NCI-H510A (cell line): ENCODE measurements at regions not wholly inside any gene's neighbourhood (a gene's known extent, or its start where the extent isn't known, plus 50 kb on each side); places are given as distances from the start of the nearest gene placed in this dataset.

Experiments
- DNase-seq: peaks from one replicate; lab custom pipeline; 2025; lab: John Stamatoyannopoulos, UW

DNA sequence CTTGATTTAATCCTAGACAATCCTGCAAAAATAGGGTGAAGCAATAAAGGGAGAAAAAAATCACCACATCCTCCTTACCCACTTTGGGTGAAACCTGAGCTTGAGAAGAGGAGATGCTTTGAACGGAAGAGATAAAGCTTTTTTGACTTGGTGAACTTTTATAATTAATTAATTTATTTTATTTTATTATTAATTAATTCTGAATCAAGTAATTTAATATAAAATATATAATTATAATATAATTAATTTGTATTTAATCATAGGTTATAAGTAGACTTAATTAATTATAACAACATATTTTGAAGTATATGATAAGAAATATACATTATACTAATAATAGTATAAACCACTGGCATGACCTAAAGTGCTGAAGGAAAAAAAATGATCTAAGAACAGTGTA, 2164.8 kb downstream of the LRRC4C start:
- no peak for DNase-seq

DNA sequence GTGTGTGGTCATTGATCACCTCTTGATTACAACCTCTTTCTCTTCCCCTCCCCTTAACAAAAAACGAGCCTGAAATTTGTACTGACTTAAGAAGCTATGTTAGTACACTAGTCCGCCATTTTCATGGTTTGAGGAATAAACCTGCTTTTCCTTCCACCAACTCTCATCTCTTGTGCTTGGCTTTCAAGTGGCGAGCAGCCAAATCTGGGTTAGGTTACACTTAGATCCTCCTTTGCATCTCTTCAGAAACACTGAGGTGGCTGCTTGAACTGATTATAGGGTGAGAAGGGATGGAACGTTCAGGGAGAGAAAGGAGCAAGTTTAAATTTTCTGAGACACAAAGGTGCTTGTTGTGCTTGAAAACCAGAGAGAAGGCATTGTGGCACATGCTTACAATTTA, 2171.4 kb downstream of the LRRC4C start:
- no peak for DNase-seq

DNA sequence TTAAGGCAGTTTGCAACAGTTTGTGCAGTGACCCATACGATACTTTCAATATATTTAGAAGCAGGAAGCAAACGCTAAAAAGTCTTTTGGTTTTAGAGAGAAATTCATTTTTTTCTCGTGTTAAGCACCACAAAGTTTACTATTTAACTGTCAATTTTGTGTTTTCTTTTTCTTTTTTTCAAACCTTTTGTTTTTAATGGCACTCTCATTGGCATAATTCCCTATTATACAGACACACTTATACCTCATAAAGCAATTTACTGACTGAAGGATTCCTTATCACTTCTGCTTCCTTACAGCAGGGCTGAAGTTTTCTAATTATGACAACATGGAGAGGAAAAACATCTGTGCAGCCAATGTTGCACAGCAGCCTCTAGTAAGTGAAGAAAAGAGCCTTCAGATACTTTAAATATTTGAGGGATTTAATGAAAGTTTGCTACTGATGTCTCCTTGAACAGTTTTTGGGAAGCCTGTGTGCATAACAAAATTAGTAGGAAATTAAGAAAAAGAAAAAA, 2191.2 kb downstream of the LRRC4C start:
- no peak for DNase-seq

DNA sequence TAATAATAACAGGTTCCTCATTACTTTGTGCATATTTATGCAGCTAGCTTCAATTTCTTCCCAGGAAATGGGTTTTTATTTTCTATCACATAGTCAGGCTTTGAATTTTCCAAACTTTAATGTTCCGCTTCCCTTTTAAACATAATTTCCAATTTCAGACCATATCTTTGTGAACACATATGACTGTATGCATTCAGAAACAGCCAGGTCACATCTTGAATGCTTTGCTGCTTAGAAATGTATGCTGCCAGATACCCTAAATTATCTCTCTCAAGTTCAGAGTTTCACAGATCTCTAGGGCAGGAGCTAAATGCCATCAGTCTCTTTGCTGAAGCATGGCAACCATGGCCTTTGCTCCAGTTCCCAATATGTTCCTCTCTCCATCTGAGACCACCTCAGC, 2203.8 kb downstream of the LRRC4C start:
- no peak for DNase-seq

DNA sequence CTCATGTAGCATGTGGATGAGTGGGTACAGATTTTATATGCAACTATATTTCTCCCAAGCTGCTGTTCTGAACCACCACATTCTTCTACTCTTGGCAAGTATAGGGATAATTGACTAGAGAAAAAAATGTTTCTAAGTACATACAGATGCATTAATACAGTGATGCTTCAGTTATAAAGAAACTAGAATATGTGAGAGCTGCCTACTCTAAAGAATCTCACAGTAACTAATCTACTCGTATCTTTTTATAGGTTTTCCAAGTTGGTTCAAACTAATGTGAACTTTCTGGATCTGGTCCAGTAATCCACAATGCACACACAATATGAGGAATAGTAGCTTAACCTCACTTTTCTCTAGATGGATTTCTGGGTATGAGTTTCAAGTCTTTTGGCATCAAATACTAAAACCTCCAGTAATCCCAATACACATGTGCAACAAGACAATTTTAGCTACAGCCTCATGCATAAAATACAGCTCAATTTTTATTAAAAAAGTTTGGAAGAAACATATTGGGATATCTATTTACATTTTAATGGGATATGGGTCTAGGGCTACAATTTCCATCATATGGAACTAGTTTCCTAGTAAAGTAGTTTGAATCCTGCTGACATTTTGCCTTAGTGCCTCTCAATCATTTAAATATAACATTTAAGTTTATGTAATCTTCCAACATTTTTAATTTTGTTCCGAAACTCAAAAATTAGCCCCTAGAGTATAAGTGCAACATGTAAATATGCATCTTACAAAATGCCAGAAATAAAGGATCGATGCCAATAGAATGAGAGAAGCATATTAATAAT, 2209.7 kb downstream of the LRRC4C start:
- no peak for DNase-seq

DNA sequence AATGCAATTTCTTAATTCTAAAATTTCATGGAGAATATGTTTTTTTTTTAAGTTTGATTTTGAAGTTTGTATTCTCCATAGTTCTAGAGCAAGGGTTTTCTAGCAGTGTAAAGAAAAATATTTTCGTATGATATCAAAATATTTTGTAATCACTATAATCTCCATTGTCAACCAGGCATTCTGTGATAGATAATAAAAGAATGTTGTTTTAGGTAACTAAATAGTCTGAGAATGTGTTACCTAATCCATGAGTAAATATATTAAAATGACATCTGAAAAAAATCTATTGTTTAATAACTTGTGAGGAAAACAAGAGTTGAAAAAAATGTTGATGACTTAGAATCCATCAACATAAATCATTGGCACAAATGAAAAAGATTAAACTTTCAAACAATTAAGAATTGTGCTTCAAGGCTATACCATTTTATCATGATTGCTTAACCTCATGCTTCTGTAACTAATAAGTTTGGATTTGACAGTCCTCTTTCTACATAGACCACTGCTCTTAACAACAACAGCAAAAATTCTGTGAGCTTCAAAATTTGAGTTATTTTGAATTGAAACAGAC, 2211.8 kb downstream of the LRRC4C start:
- DNase-seq = no peak

DNA sequence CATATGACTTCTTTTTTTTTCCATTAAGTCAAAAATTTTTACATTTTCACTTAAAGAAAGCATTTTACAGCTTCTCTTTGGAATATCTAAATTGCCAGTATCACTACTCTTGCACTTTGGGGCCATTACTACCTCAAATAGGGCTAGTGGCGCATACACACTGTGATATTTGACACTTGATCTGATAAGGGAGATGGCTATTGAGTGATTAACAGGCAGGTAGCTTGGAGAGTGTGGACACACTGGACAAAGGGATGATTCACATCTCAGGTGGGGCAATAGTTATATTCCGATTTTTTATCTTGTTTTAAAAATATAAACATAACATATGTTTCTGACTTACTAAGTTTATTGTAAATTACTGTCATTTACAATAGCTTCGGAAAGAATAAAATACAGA, 2219.9 kb downstream of the LRRC4C start:
- no peak for DNase-seq

DNA sequence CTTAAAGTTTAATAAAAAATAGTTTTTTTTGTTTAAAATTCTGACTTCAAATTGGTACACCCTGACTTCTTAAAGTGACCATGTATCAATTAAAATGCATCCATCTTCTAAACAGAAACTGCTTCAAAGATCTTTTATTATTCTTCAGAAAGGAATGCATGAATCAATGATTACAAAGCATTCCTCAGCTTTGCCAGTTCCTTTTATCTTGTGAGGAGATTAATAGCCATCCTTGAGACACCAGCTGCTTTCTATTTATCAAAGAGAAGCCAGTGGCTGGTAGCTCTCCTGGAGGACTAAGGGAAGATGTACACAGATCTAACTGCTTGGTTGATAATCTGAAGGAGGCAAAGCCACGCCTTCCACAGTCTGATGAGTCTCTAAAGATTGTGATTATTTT, 2222.5 kb downstream of the LRRC4C start:
- no peak for DNase-seq

DNA sequence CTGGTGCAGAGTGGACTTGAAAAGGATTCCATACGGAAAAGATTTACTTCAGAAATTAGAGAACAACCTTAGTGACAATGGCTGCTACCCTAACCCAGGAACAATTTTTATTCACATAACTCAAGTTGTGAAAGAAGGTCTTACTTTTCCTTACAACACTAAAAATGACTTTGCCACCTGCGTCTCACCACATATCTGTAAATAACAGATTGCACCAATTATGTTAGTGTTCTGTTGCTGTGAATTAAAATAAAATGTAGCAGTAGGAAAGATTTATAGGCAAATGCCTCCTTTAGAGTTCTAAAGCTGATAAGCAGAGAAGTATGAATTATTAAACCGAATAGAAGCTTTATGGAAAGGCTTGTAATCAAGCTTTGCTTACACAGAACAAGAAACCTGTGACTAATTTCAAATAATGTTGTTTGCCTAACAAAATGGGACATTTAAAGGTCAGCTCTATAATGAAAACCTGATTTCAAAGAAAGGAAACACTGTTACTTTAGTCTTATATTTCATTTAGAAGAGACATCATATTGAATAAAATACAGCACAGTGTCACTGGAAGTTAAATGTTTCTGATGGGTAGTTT, 2237.8 kb downstream of the LRRC4C start:
- DNase-seq = no peak

DNA sequence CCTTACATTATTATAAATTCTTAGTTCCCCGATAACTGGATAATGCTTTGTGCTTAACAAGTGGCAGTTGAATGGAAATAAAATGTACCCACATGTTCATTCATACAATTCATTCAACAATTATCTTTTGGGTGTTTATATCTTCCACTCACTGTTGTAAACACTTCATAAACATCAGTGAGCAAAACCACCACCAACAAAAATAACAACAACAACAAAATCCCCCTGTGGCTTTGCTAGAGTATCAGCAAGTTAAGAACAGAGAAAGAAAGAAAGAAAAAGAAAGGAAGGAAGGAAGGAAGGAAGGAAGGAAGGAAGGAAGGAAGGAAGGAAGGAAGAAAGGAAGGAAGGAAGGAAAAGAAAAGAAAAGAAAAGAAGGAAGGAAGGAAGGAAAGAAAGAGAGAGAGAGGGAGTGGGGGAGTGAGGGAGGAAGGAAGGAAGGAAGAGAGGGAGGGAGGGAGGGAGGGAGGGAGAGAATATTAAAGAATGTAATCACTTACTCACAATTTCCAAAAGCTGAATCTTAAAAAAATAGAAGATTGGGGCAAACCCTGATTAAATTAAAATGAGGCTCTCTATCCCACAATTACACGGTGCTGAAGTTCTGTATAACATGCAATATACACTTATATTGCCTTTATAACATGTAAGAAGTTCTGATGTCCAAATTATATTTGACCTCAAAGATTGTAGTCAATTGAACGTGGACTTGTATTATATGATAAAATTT, 2238.8 kb downstream of the LRRC4C start:
- no peak for DNase-seq

DNA sequence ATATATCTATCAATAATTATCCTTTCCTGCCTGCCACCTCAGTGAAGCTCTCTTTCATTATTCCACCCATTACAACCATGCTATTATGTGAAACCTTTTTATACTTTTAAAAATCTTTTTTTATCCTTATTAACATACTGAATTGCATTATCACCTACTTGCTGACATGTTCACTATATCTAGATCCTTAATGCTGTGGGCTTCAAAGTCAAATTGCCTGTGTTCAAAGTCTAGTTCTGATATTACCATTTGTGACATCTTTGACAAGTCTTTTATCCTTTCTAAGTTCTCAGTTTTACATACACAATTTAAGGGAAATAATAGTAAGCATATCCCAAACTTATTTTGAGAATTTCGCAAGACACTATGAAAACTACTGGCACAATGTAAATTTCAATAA, 2239.4 kb downstream of the LRRC4C start:
- DNase-seq = no peak

DNA sequence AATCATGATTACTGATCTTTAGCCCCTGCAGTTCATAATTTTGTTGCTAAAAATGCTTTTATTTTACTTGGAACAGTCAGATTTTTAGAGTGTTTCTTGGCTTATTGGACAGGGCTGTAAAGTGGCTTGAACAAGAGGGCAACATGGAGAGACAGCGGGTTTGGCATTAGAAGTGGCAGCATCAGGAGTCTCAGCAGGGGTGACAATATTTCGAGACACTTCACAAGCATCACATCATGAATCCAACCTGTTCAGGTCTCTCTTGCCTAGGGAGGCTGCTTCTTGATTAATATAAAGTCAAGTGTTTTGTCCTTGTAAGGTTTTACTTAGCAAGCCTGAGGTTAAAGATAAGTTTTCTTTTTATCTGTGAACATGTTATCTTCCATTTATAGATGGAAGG, 2249.5 kb downstream of the LRRC4C start:
- DNase-seq = no peak

DNA sequence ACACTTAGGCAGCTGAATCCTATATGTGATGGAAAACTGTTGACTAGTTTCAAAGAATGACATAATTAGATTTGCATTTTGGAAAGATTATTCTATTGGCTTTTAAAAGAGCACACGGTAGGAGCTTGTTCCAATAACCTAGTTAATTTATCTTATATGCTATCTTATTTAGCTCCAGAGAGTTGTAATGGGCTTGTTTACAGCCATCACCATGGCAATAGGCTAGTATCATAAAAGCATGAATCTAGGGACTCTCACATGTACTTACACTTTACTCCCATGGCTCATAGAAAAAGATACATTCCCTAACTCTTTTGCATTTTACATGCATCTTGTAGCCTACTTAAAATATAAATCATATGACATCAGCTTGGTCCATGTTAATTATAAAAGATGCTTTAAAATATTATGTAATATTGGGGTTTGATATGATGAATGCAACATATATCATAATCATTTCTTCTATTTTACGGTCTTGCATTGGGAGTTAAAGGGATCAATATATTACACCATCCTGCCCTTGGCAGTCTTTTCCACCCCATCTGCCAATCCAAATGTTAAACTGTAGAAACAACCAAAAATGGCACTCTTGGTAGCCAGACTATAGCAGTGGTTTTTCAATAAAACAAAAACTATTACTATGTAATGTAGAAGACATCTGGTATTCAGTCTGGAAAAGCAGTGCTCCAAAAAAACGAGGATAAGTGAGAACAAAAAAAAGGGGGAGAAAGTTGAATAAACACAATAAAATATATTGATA, 2254.0 kb downstream of the LRRC4C start:
- DNase-seq = no peak

DNA sequence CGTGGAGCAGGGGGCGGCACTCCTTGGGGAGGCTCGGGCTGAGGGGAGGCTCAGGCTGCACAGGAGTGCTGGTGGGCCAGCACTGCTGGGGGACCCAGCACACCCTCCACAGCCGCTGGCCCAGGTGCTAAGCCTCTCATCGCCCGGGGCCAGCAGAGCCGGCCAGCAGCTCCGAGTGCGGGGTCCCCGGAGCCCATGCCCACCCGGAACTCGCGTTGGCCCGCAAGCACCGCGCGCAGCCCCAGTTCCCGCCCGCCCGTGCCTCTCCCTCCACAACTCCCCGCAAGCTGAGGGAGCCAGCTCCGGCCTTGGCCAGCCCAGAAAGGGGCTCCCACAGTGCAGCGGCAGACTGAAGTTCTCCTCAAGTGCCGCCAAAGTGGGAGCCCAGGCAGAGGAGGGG, 2266.8 kb downstream of the LRRC4C start:
- DNase-seq = no peak

DNA sequence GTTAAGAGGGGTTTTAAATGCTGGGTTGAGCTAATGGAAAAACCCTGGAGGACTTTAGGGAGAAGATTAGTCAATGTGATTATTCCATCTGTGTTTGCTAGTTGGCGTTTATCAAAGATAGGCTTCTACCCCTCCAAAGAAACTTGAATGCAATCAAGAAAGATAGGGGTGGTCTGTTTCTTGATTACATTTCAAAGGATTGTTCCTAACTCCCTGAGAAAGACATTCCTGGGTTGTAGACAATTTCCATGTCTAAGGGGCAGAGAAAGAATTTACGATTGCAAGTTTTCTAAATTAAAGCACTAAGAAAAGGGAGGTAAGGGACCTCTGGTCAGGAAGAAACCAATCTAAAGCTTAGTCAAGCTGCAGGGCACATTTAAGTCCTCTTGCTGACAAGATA, 2268.7 kb downstream of the LRRC4C start:
- DNase-seq = no peak

DNA sequence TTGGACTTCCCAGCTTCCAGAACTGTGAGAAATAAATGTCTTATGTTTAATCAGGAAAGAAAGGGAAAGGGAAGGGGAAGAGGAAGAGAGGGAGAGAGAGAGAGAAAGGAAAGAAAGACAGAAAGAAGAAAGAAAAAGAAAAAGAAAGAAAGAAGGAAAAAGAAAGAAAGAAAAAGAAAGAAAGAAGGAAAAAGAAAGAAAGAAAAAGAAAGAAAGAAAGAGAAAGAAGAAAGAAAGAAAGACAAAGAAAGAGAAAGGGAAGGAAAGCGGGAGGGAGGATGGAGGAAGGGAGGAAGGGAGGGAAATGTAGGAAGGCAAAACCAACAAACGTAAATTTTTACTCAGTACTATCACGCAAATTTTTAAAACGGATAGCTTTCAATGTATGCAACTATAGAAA, 2281.8 kb downstream of the LRRC4C start:
- DNase-seq = no peak

DNA sequence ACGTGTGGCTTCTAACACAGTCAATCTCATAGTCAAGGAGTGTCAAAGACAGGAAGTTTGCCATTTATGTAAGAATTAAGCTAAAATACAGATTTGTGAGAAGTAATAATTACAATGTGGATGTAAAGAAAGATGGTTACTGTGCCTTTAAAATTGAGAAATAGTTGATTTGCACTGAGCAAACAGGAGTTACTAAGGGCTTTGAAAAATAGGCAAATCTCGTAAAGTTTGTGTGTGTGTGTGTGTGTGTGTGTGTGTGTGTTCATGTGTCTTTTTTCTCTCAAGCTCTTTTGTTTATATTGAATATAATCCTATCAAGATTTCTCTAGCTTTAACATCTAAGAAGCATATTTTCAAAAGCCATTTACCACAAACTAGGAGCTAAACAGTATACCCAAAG, 2284.5 kb downstream of the LRRC4C start:
- DNase-seq = no peak

DNA sequence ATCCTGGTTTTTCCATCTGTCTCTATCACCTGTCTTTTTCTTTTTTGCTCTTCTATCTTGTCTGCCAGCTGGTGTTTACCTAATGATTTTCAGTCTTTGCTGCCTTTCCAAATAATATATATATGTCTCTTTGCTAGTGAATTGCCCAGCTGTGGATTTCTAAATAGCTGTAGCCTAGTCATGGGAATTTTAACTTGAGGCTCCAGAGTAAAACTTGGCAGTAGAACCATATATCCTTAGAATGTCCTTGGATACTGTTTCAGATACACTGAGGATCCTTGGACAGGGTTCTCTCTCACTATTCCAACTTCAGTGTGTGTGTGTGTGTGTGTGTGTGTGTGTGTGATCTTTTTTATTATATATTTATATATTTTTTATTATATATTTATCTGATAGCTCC, 2285.3 kb downstream of the LRRC4C start:
- no peak for DNase-seq

DNA sequence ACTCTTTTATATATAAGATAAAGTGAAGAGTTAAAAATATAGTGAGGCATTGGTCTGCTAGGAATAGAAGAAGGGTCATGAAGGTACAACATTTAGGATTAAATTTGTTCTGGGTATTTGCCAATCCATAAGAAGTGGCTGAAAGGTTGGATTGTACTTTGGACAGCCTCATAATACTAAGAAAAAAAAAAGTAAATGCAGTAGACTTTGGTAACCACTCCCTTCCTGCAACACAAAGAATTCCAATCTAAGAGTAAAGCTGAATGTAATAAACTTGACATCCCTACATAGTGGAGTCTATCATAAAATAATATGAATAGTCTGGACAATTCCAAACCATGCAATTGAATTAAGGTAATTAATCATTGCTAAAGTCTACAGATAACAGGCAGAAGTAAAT, 2294.4 kb downstream of the LRRC4C start:
- DNase-seq = no peak

DNA sequence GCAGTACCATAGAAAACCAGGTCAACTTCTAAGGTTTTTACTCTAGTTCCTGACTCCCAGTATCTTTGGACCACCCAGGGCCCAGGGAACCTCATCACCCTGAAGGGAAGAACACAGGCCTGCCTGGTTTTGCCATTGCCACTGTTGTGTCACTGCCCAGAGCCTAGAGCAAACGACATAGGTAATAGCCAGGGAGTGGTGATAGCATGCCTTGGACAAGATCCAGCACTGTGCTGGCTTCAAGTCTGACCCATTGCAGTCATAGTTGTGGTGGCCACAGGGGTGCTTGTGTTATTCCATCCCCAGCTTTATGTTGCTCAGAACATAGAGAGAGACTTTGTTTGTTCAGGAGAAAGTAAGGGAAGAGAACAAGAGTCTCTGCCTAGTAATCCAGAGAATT, 2310.2 kb downstream of the LRRC4C start:
- no peak for DNase-seq

DNA sequence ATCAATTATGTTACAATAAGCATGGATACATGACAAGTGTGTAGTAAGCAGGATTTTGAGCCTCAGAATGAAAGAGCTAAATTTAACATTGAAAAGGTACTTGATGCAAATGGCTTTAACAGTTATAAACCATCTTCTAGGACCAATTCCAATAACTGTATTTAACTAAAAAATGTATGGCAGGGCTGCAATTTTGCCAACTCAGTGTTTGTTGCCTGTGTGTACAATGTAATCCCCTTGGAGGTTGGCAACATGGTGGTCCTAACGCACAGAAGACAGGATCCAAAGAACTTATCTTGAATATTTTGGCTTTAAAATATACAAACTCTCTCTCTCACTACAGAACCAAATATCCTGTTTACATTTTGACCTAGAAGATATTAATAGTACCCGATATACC, 2314.1 kb downstream of the LRRC4C start:
- no peak for DNase-seq
